Glutamatergic neuron (in vitro differentiated cells): ENCODE measurements at regions not wholly inside any gene's neighbourhood (a gene's known extent, or its start where the extent isn't known, plus 50 kb on each side); places are given as distances from the start of the nearest gene placed in this dataset.

Experiments used
- DNase-seq: peaks from one replicate; pipeline ENCODE4 v3.0.0; 2022
- H3K27ac Mint-ChIP-seq: one replicate; pipeline ENCODE4 v1.8.0; 2020; ENCODE audit warnings: mild to moderate bottlenecking, mixed read lengths, inconsistent platforms; ENCODE audit not compliant: unreplicated experiment
- H3K27me3 Mint-ChIP-seq: one replicate; pipeline ENCODE4 v1.8.0; 2020; ENCODE audit warnings: mild to moderate bottlenecking, moderate library complexity, mixed read lengths, inconsistent platforms; ENCODE audit not compliant: unreplicated experiment
- H3K36me3 Mint-ChIP-seq: one replicate; pipeline ENCODE4 v1.8.0; 2020; ENCODE audit warnings: mild to moderate bottlenecking, mixed read lengths, inconsistent platforms; ENCODE audit not compliant: unreplicated experiment
- H3K4me1 Mint-ChIP-seq: one replicate; pipeline ENCODE4 v1.8.0; 2020; ENCODE audit warnings: mild to moderate bottlenecking, low read depth, mixed read lengths, inconsistent platforms; ENCODE audit not compliant: unreplicated experiment
- H3K4me3 Mint-ChIP-seq: one replicate; pipeline ENCODE4 v1.8.0; 2020; ENCODE audit warnings: mild to moderate bottlenecking, mixed read lengths, inconsistent platforms; ENCODE audit not compliant: unreplicated experiment
- H3K9me3 Mint-ChIP-seq: one replicate; pipeline ENCODE4 v1.8.0; 2020; ENCODE audit warnings: mild to moderate bottlenecking, moderate library complexity, mixed read lengths, inconsistent platforms; ENCODE audit not compliant: unreplicated experiment
- TF ChIP-seq, protein P1 (sequence below): fragments of 200-600 bp; sonication (generic); IDR thresholded peaks from one replicate; pipeline ENCODE4 v1.5.0; 2021; ENCODE audit not compliant: partially characterized antibody, unreplicated experiment

DNA sequence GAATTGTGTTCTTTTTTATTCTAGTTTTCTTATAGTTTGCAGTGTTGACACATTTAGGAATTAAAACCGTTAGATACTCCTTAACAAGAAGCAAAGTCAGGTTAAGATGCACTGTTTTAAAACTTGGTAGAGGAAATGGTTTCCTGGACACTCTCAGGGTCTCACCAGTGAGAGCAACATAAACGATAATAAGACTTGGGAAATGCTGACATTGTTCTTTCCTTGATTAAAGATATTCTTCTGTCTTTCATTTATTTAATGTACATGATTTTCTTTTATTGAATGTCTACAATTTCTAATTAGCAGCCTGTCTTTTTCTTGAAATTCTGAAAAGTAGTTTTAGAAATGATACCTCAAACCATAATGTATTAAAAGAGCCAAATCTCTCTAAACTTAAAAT, 707.9 kb upstream of the CHD1 start:
- Mint-ChIP-seq H3K36me3 (no peaks in the 10 kb centered on the region), H3K27me3 (no peaks in the 10 kb centered on the region), H3K4me1 (no peaks in the 10 kb centered on the region), H3K27ac (no peak overlapping the region), H3K4me3 (no peak overlapping the region), H3K9me3 (no peaks in the 10 kb centered on the region)
- TF ChIP-seq, protein P1, sequence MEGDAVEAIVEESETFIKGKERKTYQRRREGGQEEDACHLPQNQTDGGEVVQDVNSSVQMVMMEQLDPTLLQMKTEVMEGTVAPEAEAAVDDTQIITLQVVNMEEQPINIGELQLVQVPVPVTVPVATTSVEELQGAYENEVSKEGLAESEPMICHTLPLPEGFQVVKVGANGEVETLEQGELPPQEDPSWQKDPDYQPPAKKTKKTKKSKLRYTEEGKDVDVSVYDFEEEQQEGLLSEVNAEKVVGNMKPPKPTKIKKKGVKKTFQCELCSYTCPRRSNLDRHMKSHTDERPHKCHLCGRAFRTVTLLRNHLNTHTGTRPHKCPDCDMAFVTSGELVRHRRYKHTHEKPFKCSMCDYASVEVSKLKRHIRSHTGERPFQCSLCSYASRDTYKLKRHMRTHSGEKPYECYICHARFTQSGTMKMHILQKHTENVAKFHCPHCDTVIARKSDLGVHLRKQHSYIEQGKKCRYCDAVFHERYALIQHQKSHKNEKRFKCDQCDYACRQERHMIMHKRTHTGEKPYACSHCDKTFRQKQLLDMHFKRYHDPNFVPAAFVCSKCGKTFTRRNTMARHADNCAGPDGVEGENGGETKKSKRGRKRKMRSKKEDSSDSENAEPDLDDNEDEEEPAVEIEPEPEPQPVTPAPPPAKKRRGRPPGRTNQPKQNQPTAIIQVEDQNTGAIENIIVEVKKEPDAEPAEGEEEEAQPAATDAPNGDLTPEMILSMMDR, result no peak
- DNase-seq, result no peak

GRCh38 chr5:99621772-99622681, 693.2 kb upstream of the CHD1 start:
- no peak overlapping the region for H3K27ac Mint-ChIP-seq
- TF ChIP-seq, protein P1, result no peak
- H3K4me1 Mint-ChIP-seq, result no peaks in the 10 kb centered on the region
- no peaks in the 10 kb centered on the region for H3K27me3 Mint-ChIP-seq
- no peak overlapping the region for H3K4me3 Mint-ChIP-seq
- DNase-seq, result no peak
- no peaks in the 10 kb centered on the region for H3K9me3 Mint-ChIP-seq
- no peaks in the 10 kb centered on the region for H3K36me3 Mint-ChIP-seq

DNA sequence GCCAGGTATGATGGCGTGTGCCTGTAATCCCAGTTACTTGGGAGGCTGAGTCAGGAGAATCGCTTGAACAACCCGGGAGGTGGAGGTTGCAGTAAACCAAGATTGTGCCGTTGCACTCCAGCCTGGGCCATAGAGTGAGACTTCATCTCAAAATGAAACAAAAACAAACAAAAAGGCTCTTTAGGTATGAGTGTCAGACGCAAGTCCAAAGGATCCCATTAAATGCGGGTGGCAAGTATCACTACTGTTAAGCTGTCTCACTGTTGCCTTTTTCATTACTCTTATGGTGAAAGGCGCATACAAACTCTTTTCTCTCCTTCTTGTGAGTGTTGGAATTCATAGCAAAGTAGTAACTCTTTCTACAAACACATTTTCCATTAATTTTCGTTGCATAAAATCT, 688.5 kb upstream of the CHD1 start:
- Mint-ChIP-seq H3K9me3 (no peaks in the 10 kb centered on the region), H3K4me3 (no peak overlapping the region), H3K27ac (no peak overlapping the region), H3K4me1 (no peaks in the 10 kb centered on the region), H3K27me3 (no peaks in the 10 kb centered on the region), H3K36me3 (no peaks in the 10 kb centered on the region)
- TF ChIP-seq, protein P1, result no peak
- DNase-seq, result no peak

- no peaks in the 10 kb centered on the region for H3K4me1 Mint-ChIP-seq
- no peak overlapping the region for H3K4me3 Mint-ChIP-seq
- no peaks in the 10 kb centered on the region for H3K27me3 Mint-ChIP-seq
- TF ChIP-seq, protein P1, result no peak
- no peak overlapping the region for H3K27ac Mint-ChIP-seq
- H3K36me3 Mint-ChIP-seq, result no peaks in the 10 kb centered on the region
- no peaks in the 10 kb centered on the region for H3K9me3 Mint-ChIP-seq
- no peak for DNase-seq
Measured at GRCh38 chr5:99614888-99615287, 686.1 kb upstream of the CHD1 start.

GRCh38 chr5:99607124-99607523, 678.3 kb upstream of the CHD1 start:
- TF ChIP-seq, protein P1, result no peak
- no peak for DNase-seq
- no peak overlapping the region for H3K27ac Mint-ChIP-seq
- H3K27me3 Mint-ChIP-seq, result no peaks in the 10 kb centered on the region
- peaks cover 8% of the 10 kb centered on the region for H3K4me1 Mint-ChIP-seq
- H3K36me3 Mint-ChIP-seq, result no peaks in the 10 kb centered on the region
- H3K4me3 Mint-ChIP-seq, result no peak overlapping the region
- no peaks in the 10 kb centered on the region for H3K9me3 Mint-ChIP-seq
